GM10266 (cell line): ENCODE measurements at regions not wholly inside any gene's neighbourhood (a gene's known extent, or its start where the extent isn't known, plus 50 kb on each side); places are given as distances from the start of the nearest gene placed in this dataset.

ENCODE experiments used
- DNase-seq: peaks from one replicate; pipeline ENCODE4 v3.0.0; 2012; ENCODE audit errors: extremely low spot score
- TF ChIP-seq, protein P1 (sequence below): IDR thresholded peaks from 2 replicates; pipeline ENCODE4 v1.5.1; 2012; ENCODE audit warnings: mild to moderate bottlenecking, low read depth; ENCODE audit not compliant: control insufficient read depth, insufficient read depth; ENCODE audit errors: missing control alignments

DNA sequence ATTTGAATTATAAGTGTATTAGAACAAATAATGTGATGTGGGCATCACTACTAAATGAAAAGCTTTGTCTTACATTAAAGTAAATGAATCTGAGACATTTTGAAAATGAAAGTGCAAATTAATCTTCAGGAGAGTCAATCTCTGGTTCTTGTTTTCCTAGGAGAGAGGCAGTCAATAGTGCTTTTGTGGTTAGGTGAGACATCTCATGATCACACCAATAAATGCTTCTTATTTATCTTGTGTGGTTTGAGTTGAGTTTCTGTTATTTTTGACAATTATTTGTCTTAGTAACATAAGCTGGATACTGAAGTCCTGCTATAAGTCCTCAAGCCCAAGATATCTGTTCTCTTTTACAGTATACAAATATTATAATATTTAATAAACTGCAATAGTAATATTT lies 1378.0 kb upstream of the PCDH9 start:
- TF ChIP-seq, protein P1, sequence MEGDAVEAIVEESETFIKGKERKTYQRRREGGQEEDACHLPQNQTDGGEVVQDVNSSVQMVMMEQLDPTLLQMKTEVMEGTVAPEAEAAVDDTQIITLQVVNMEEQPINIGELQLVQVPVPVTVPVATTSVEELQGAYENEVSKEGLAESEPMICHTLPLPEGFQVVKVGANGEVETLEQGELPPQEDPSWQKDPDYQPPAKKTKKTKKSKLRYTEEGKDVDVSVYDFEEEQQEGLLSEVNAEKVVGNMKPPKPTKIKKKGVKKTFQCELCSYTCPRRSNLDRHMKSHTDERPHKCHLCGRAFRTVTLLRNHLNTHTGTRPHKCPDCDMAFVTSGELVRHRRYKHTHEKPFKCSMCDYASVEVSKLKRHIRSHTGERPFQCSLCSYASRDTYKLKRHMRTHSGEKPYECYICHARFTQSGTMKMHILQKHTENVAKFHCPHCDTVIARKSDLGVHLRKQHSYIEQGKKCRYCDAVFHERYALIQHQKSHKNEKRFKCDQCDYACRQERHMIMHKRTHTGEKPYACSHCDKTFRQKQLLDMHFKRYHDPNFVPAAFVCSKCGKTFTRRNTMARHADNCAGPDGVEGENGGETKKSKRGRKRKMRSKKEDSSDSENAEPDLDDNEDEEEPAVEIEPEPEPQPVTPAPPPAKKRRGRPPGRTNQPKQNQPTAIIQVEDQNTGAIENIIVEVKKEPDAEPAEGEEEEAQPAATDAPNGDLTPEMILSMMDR: no peak
- DNase-seq: no peak

- TF ChIP-seq, protein P1: no peak
- no peak for DNase-seq
Observed at GRCh38 chr13:68597641-68598040, 1367.5 kb upstream of the PCDH9 start.

- DNase-seq: no peak
- TF ChIP-seq, protein P1: no peak
Observed at GRCh38 chr13:68588623-68589022, 1358.5 kb upstream of the PCDH9 start.

DNA sequence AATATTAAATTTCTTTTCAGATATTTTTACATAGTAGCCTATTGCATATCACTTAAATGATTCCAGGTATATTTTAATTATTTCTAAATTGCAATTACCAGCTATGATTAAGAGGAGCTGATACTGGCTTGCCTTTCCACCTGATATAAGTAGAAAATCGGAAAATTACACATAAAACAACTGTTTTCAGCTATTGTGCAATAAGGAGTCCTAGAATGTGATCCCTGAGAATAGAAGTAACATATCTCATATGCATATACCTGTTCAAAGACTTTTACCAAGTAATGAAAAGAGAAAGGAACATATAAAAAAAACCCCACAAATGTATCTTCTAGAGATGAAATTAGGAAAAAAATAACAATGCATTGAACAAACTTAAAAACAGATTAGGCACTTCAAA lies 1354.6 kb upstream of the PCDH9 start:
- TF ChIP-seq, protein P1: no peak
- DNase-seq: no peak

DNA sequence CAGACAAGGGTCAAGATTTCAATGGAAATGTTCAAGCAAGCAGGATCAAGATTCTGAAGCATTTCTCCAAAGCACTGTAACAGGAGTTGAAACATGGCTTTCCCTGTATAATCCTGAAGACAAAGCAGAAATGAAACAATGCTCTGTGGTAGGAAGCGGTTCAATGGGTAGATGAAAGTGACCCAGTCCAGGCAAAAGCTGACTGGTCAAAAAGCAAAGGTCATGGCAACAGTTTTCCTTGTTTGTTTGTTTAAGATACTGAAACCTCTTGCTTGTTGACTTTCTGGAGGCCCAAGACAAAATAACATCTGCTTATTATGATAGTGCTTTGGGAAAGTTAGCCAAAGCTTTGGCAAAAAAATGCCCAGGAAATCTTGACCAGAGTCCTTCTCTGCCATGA lies 1343.9 kb upstream of the PCDH9 start:
- TF ChIP-seq, protein P1: no peak
- no peak for DNase-seq

- TF ChIP-seq, protein P1: no peak
- DNase-seq: no peak
Observed at GRCh38 chr13:68551701-68552522, 1321.8 kb upstream of the PCDH9 start.

DNA sequence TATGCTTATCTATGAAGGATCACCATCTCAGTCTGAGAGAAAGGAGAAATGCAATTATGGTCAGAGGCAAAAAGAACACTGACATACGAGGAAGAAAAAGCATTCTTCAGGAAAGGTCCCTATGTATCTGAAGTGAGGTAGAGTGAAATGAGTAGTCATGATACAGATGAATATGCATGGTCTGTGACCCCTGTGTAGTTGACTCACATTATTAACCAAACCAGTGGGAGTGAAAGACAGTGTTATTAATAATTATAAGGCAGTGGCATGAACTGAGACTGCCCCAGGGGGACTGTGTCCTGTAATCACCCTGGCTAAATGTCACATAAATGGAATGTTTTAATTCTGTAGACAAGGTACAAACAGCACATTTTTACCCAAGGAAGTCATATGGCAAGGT lies 1320.2 kb upstream of the PCDH9 start:
- TF ChIP-seq, protein P1: no peak
- no peak for DNase-seq
